ENCODE measurements at regions not wholly inside any gene's neighbourhood (a gene's known extent, or its start where the extent isn't known, plus 50 kb on each side); places are given as distances from the start of the nearest gene placed in this dataset.

- TF ChIP-seq POLR2AphosphoS5 (IDR thresholded peaks at IDR 0.05; ENCODE audit: low read depth, low read length), result no peak
- no peak for TF ChIP-seq TAF1 (IDR thresholded peaks at IDR 0.05; ENCODE audit: borderline replicate concordance, insufficient read depth, low read length)
Observed at GRCh38 chr1:208336137-208336518, 91.9 kb upstream of the PLXNA2 start.

Data from PFSK-1 (cell line).